ENCODE measurements at regions not wholly inside any gene's neighbourhood (a gene's known extent, or its start where the extent isn't known, plus 50 kb on each side); places are given as distances from the start of the nearest gene placed in this dataset.
A peak's percentile ranks its signal among the peaks of the same experiment; 100 is the strongest.
"Not testable (repeated sequence)": the region's sequence is repeated elsewhere in the genome, so short reads cannot be mapped to it uniquely, and the experiment has no call there.

DNA sequence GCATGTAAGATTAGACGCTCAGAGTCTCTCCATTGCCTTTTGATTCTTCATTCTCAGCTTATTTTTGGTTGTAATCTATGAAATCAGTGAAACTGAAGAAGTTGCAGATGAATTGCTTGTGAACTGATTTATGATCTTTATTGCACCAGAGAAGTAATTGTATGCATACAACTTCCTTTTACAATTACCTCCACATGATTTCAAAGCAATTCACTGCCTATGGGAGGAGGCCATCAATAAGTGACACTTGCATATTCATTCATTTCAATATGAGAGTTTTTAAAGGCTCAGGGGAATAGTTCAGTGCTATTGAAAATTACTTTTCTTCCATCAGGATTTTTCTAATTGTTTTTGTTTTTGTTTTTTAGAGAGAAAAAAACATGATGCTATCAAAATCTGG, 222.3 kb downstream of the NKX6-1 start:
- no peak for DNase-seq

DNA sequence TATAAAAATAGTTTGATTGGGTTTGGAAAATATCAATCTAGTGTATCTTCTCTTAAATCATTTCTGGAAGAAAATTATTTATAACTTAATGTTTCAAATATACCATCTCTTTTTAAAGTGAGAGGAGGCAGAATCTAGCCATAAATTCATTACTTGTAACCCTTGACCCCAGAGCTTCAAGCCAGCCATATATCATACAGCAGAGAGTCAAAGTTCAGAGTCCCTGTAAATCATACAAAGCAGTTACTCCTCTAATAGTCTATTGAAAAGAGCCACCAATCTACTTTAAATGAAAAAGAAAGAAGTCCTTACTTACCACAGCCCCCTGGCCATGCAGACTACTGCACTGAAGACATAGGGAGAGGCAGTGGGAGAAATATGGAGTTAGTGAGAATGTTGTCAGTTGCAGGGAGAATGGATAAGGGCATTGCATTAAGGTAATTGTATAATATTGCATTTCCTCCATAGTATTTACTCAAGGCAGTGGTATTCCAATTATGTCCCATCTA, 229.5 kb downstream of the NKX6-1 start:
- DNase-seq = no peak

DNA sequence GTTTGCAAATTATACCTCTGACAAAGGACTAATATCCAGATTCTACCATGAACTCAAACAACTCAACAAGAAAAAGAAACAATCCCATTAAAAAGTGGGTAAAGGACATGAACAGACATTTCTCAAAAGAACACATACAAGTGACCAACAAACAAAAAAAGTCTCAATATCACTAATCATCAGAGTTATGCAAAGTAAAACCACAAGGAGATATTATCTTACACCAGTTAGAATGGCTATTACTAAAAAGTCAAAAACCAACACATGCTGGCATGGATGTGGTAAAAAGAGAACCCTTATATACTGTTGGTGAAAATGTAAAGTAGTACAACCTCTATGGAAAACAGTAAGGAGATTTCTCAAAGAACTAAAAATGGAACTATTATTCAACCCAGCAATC, 234.4 kb downstream of the NKX6-1 start:
- no peak for DNase-seq

DNA sequence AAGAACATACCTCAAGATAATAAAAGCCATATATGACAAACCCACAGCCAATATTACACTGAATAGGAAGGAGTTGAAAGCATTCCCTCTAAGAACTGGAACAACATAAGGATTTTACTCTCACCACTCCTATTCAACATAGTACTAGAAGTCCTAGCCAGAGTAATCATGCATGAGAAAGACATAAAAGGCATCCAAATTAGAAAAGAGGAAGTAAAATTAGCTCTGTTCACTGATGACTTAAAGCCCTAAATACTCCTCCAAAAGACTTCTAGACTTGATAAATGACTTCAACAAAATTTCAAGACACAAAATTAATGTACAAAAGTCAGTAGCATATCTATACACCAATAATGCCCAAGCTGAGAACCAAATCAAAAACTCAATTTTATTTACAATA, 235.7 kb downstream of the NKX6-1 start:
- no peak for DNase-seq

DNA sequence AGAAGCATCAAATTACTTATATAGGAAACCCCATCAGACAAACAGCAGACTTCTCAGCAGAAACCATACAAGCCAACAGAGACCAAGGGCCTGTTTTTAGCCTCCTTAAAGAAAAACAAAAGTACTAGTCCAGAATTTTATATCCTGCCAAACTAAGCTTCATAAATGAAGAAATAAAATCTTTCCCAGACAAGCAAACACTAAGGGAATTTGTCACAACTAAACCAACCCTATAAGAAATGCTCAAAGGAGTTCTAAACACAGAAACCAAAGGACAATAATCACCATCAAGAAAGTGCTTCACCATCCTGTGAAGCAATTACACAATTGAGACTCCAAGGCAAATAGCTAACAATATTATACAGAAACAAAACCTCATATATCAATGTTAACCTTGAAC, 238.6 kb downstream of the NKX6-1 start:
- DNase-seq = no peak

DNA sequence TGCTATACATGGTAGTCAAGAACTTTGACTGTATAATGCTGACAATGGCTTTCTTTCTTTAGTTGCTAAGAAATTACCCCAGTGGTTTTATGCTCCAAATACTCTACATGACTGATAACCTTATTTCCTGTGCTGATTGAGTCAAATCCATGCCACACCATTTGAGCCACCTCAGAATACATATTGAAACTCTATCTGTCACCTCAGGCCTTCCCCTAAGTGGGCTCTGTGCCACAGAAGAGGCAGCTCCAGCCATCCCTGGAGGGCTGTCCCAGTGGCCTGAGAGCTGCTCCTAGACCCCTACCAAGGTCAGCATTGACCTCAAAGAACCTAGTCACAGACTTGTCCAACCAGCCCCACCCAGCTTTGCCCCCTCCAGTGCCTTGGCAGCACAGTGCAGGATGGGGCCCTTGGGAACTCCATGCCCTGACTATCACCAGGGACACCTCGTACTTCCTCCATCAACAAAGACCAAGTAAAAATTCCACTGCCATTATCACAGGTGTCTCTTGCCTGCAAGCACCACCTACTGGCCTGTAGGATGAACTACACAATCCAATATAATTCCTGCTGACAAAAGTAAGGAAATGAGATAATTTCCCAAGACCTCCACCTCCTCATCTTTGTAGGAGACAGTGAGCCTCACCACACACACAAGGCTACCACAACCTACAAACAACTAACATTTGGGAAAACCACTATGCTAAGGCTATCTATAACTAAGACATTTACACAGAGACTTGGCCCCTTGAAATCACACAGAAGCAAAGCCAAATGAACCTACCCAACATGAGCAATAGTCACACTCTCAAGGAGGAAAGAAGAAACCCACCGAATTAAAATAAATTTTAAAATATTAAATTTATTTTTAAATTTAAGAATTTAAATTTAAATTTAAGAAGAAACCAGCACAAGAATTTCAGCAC, 239.9 kb downstream of the NKX6-1 start:
- DNase-seq = no peak

DNA sequence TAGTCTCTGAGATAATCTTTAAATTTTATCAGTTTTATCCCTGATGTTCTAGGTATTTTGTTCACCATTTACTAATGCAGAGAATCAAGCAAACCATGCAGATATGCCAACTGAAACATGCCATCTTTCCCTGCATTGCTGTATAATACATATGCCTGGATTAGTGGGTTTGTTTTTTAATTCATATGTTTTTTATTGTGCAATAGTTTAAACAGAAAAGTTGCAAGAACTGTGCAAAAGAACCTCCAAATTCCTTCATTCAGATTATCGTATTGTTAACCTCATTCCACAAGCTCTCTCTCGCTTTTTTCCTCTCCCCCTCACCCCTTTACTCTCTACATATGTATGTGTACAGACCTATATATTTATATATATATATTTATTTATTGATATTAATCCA, 244.6 kb downstream of the NKX6-1 start:
- no peak for DNase-seq

DNA sequence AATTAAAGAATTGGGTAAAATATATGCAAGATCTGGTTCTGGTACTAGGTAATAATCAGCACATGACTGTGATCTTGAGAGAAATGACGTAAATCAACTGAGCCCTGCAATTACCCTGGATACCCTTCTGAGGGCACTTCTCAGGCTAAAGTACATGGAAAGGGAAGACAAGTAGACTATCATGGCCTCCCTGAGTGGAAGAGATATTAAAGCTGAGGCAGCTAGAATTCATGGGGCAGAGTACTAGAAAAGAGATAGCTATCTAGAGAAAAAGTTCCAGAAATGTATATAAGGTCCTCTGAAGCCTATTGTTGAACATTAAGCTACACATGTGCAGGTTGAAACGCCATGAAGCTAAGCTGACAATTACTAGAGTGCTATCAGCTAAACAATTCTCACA, 249.6 kb downstream of the NKX6-1 start:
- no peak for DNase-seq

DNA sequence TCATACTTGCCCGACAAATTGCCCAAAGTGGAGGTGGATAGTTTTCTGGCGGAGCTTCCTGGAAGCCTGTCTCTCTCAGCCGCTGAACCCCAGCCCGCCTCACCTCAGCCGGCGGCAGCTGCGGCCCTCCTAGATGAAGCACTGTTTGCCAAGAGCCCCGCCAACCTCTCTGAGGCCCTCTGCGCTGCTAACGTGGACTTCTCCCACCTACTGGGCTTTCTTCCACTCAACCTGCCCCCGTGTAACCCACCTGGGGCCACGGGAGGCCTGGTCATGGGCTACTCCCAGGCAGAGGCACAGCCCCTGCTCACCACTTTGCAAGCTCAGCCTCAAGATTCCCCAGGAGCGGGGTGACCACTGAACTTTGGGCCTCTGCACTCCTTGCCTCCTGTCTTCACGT, 254.1 kb downstream of the NKX6-1 start:
- not testable (repeated sequence) for DNase-seq

DNA sequence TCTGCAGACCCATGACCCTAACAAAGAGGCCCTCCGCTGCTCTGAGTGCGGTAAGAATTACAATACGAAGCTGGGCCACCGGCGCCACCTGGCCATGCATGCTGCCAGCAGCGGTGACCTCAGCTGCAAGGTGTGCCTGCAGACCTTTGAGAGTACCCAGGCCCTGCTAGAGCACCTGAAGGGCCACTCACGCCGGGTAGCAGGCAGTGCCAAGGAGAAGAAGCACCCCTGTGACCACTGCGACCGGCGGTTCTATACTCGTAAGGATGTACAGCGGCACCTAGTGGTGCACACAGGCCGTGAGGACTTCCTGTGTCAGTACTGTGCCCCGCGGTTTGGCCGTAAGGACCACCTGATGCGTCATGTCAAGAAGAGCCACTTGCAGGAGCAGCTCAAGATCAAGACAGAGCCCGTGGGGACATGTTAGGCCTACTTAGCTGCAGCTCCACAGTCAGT, 254.7 kb downstream of the NKX6-1 start:
- peak; percentile 17 for DNase-seq

DNA sequence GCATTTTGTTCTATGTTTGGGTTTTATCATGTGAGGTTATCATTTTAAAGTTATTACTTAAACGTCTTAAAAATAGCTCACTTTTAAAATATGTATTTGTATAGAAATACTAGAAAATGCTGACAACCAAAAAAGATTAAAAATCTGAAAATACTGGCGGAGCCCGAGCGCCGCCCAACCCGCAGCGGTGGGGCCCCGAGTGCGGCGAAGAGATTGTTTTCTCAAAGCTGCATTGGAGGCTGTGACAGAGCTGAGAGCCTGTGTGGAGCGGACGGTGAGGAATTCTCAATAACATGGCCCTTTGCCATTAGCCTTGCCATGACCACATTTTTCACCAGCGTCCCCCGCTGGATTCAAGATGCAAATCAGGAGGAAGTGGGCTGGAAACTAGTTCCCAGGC, 255.4 kb downstream of the NKX6-1 start:
- DNase-seq = no peak

DNA sequence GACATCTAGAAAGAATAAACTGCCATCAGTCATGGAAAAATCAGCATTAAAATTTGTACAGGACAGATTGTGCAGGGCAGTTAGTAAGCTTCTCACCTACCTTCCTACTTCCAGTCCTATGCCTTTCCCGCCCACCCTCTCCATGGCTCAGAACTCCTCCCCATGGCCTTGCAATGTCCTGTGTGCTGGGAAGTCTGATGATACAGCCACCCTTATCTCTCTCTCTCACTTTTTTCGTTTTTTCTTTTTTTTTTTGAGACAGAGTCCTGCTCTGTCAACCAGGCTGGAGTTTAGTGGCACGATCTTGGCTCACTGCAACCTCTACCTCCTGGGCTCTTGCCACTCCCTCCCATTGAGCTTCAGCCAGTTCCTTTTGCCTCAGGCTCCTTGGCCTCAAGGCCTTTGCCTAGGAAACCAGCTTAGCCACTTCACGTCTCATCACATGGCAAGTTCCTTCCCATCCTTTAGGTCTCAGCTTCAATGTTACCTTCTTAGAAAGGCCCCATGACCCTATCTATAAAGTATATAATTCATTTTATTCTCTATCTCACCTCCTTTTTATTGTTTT, 259.7 kb downstream of the NKX6-1 start:
- DNase-seq = no peak

DNA sequence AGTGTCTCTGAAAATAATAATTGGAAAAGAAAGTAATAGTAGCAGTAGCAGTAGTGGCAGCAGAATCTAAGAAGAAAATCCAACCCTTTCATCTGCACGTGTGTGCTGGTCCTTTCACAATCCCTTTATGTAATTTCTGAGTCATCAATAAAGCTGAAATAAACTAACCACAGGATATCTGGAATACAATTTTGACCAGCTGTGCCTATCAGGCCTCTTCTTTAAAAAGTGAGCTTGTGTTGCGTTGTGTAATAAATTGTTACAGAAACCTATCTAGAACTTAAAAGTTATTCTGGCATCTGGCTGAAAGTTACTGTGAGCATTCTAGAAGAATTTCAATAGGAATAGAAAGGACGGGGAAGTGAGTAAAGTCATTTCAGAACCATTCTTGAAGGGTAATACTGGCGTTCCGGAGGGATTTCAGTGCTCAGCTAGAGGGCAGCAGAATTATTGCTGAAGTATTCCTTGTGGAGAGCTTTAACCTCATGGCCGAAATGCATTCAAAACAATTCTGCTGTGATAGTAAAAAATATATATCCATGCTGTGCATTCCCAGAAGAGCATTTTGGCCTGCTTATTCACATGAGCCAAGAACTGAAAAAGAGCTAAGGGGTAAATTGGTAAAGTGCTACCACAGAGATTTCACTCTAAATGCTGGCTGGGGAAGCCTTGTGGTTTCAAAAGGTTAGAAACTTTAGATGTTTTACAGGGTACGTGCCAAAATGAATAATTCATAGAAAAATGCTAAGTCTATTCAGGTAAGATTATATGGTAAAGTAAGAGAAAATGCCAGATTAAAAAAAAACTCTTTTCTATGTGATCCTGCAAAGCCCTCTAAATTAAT, 260.6 kb downstream of the NKX6-1 start:
- DNase-seq = no peak

DNA sequence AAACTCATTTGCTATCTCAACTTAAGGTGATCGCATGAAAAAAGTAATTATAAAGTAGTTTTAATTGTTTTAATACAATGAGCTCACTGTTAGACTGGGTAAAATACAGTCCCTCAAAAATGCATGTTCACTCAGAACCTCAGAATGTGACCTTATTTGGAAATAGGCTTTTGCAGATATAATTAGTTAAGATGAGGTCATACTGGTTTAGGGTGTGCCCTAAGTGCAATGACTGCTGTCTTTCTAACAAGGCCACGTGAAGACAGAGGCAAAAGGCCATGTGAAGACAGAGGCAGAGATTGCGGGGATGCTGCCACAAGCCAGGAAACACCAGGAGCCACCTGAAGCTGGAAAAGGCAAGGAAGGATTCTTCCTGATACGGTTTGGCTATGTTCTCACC, 262.1 kb downstream of the NKX6-1 start:
- DNase-seq = no peak

DNA sequence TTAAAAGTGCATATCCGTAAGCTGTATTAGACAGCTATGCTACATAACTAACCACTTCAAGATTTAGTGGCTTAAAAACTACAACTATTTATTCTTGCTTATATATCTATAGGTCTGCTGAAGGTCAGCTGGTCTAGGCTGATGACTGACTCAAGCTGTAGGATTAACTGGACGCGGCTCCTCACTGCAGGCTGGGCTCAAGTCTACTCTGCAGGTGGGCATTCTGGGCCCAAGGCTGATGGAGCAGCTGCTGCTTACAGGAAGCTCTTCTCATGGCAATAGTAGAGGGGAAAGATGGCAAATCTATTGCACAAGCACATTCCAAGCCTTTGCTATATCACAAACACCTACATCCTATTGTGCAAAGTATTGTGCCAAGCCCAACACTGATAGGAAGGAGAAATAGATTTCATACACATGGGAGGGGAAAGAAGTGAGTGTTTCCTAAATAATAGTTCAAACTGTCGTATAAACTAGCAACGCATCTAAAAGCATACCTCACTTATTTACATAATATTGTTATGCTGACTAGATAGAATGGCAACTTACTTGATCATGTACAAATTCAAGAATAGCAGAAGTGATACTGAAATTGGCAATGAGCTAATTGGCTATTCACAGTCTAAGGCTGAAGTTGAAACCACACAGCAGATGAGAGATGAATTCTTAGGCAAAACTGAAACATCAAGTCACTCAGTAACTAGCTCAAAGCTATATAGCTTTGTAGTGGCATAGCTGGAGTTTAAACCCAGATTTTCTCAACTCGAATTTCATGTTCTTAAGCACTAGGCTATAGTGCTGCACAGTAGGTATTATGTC, 263.8 kb downstream of the NKX6-1 start:
- DNase-seq = no peak

DNA sequence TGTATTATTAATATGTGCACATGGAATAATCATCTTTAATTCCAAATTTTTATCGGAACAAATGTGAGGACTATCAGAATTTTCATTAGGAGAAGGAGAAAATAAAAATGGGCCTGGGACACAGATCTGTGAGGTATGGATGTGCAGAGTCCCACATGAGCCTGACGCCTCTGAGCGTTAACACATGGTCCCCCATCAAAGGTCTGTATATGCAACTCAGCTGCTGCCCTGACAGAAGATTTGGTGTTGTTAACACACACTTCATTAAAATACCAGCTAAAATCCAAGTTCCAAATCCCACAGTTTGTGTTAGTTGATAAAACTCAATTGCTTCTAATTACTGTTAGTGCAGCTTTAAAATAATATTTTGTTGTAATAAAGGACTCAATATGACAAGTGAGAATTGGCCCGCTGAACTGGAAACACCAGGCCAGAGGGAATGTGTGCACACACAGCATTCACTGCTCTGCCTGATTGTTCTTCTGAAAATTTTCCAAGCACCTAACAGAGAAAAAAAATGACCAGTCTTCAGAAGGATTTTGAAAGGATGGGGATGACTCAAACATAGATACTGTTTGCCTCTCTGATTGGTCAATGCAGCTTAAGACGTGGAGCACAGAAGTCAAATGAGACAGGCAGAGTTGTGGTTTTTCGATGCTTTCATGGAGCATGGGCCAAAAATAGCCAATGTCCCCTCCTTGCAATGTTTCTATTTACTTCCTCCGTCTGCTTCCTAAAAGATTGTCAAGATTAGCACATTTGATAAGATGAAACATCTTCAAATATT, 266.6 kb downstream of the NKX6-1 start:
- DNase-seq = no peak

DNA sequence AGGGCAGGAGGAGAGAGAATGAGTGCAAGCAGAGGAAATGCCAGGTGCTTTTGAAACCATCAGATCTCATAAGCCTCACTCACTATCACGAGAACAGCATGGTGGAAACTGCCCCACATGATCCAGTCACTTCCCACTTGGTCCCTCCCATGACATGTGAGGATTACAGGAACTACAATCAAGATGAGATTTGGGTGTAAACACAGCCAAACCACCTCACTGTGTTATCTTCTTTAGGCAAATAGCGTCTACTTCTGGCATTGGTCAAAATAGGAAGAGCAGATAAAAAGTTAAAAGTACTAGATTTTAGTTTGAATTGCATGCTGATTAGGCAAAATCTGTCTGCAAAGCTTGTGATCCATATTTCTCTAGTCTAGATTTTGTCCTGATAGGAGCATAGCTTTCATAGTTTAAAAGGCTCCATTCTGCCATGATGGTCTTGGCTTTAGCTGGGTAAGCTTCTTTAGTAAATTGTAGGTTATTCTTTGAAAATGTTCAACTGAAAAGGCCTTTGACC, 267.5 kb downstream of the NKX6-1 start:
- no peak for DNase-seq

DNA sequence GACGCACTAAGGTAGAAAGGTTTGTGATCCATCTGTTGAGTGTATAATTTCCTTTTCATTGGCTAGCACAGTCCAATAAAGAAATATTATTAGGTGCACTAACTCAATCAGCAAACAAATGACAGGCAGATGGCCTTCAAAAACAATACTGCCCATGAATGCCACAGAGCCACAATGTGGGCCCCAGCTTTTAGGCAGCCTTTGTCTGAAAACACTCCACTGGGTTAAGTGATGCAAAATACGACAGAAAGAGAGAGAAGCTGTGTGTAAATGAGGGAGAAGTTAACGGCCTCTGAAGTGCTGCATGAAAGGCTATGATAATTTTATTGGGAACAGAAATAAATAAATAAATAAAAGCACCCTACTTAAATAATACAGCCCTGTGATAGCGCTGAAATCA, 274.6 kb downstream of the NKX6-1 start:
- DNase-seq = no peak

DNA sequence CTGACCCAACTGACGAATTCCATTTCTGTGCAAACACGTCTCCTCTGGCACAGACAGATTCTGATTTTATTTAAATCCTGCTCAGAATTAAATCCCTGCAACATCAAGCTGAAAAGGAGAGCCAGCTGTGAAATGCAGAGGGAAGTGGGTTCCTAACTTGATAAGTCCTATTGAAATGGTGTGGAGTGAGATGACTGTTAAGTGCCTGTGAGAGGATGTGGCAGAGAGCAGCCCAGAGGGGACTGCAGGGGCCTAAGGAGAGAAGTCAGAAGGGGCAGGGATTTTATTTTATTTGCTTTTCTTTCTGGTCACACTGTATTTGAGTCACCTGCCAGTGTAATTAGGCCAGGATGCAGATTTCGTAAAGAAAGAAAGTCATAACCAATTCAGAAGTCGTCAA, 277.4 kb downstream of the NKX6-1 start:
- no peak for DNase-seq

DNA sequence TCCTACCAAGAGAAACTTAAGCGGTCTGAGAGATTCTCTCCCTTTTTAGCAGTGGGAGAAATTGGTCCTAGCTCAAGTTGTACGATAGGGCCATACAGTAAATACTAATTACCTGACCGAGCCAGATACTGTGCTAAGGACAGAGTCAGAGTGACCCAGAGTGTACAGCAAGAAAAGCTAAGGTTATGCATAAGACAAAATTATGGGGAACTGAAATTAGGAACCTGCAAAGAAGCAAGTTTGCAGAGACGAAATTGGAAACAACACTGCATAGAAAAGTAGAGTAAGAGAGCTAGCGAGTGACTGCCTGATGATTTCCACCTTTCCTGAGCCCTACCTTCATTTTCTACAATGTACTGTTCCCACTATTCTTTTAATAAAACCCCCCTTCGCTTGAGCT, 278.1 kb downstream of the NKX6-1 start:
- DNase-seq = no peak

DNA sequence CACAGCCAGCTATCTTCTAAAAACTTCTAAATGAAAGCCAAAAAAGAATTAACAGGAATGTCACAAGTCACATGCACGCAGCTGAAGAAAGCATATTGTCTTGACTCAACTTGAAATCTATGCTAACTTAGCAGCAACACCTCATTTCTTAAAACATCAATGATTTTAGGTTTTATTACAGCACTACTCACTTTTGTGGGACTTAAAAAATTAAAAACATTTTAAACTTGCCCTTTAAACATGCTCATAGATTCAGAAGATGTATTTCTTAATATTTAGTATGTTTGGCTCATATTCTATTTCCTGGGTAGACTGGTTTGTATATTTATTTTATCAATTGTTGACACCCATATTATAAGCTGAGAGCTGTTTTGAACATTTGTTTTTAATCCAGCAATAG, 279.4 kb downstream of the NKX6-1 start:
- no peak for DNase-seq
